ENCODE measurements at regions not wholly inside any gene's neighbourhood (a gene's known extent, or its start where the extent isn't known, plus 50 kb on each side); places are given as distances from the start of the nearest gene placed in this dataset.

- H4K20me1 ChIP-seq (ENCODE audit: control insufficient read depth, insufficient read depth, low read depth, low read length): no peaks in the 10 kb centered on the region
- 0 out of 2 replicates have a peak, but pooled peaks cover 6% of the 10 kb centered on the region for H3K4me1 ChIP-seq (ENCODE audit: control insufficient read depth, low read length)
- no peaks in the 10 kb centered on the region for H3F3A ChIP-seq (ENCODE audit: control insufficient read depth, insufficient read depth)
- TF ChIP-seq CTCF (IDR thresholded peaks at IDR 0.05; ENCODE audit: low read depth, low read length, poor library complexity, severe bottlenecking) (no peak), EZH2phosphoT487 (IDR thresholded peaks at IDR 0.05; ENCODE audit: borderline replicate concordance, low read length) (no peak)
- H3K9me3 ChIP-seq (ENCODE audit: control insufficient read depth, insufficient read depth, low read length): no peaks in the 10 kb centered on the region
- H3K27ac ChIP-seq (ENCODE audit: low read depth, low read length): no peak overlapping the region
- H3K36me3 ChIP-seq (ENCODE audit: control insufficient read depth, low read length): no peaks in the 10 kb centered on the region
- H3K4me3 ChIP-seq (ENCODE audit: low read length): no peak overlapping the region
- H3K9me2 ChIP-seq (replicated peaks; ENCODE audit: control insufficient read depth, low read length): no peaks in the 10 kb centered on the region
- peaks cover 17% of the 10 kb centered on the region for H3K27me3 ChIP-seq (ENCODE audit: control insufficient read depth, low read length)
- no peak overlapping the region for H3K4me2 ChIP-seq (ENCODE audit: low read length)
- no peaks in the 10 kb centered on the region for H3K79me2 ChIP-seq (ENCODE audit: control insufficient read depth, low read length)
These were observed 369.8 kb downstream of the PREX1 start for GRCh38 chr20:48458003-48458377.

DNA sequence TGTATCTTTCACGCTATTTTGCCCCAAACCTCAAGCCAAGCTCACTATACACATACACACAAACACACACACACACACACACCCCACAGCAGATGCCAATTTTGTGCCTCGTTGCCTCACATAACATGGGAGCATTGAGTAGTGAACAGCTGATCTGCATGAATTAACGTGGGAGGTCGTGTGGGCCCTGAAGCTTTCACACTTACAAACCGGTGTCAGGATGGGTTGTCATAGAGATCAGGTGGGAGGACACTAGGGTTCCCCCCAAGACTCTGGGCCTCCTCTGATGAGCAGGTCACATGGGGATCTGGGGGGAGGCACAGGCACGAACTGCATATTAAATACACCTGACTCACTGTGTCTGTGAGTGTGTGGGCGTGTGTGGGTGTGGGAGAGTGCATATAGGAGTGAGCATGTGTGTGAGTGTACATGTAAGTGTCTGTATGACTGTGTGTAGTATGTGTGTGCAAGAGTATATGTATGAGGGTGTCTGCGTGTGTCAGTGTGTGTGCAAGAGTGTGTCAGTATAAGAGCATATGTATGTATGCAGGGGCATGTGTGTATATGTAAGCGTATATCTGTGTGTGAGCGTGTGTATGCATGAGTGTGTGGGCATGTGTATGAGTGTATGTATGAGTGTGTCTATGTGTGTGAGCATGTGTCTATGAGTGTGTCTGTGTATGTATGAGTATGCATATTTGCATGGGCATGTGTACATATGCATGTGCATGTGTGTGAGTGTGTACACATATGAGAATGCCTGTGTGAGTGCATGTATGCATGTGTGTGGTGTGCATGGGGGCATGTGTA, 370.4 kb downstream of the PREX1 start:
- Histone ChIP-seq H3K9me2 (replicated peaks; ENCODE audit: control insufficient read depth, low read length) (no peaks in the 10 kb centered on the region), H3K36me3 (ENCODE audit: control insufficient read depth, low read length) (no peaks in the 10 kb centered on the region), H3K4me1 (ENCODE audit: control insufficient read depth, low read length) (0 out of 2 replicates have a peak, but pooled peaks cover 6% of the 10 kb centered on the region), H4K20me1 (ENCODE audit: control insufficient read depth, insufficient read depth, low read depth, low read length) (no peaks in the 10 kb centered on the region), H3K27ac (ENCODE audit: low read depth, low read length) (no peak overlapping the region), H3K9me3 (ENCODE audit: control insufficient read depth, insufficient read depth, low read length) (no peaks in the 10 kb centered on the region), H3K4me2 (ENCODE audit: low read length) (no peak overlapping the region), H3K4me3 (ENCODE audit: low read length) (no peak overlapping the region), H3F3A (ENCODE audit: control insufficient read depth, insufficient read depth) (no peaks in the 10 kb centered on the region), H3K79me2 (ENCODE audit: control insufficient read depth, low read length) (no peaks in the 10 kb centered on the region), H3K27me3 (ENCODE audit: control insufficient read depth, low read length) (peaks cover 17% of the 10 kb centered on the region)
- no peak for TF ChIP-seq EZH2phosphoT487 (IDR thresholded peaks at IDR 0.05; ENCODE audit: borderline replicate concordance, low read length)
- no peak for TF ChIP-seq CTCF (IDR thresholded peaks at IDR 0.05; ENCODE audit: low read depth, low read length, poor library complexity, severe bottlenecking)

GRCh38 chr20:48456366-48457192, 371.2 kb downstream of the PREX1 start:
- no peaks in the 10 kb centered on the region for H3K36me3 ChIP-seq (ENCODE audit: control insufficient read depth, low read length)
- no peaks in the 10 kb centered on the region for H4K20me1 ChIP-seq (ENCODE audit: control insufficient read depth, insufficient read depth, low read depth, low read length)
- no peak for TF ChIP-seq EZH2phosphoT487 (IDR thresholded peaks at IDR 0.05; ENCODE audit: borderline replicate concordance, low read length)
- no peak for TF ChIP-seq CTCF (IDR thresholded peaks at IDR 0.05; ENCODE audit: low read depth, low read length, poor library complexity, severe bottlenecking)
- peaks cover 17% of the 10 kb centered on the region for H3K27me3 ChIP-seq (ENCODE audit: control insufficient read depth, low read length)
- no peaks in the 10 kb centered on the region for H3F3A ChIP-seq (ENCODE audit: control insufficient read depth, insufficient read depth)
- H3K4me1 ChIP-seq (ENCODE audit: control insufficient read depth, low read length): 0 out of 2 replicates have a peak, but pooled peaks cover 6% of the 10 kb centered on the region
- no peaks in the 10 kb centered on the region for H3K9me3 ChIP-seq (ENCODE audit: control insufficient read depth, insufficient read depth, low read length)
- H3K4me3 ChIP-seq (ENCODE audit: low read length): no peak overlapping the region
- no peak overlapping the region for H3K4me2 ChIP-seq (ENCODE audit: low read length)
- no peaks in the 10 kb centered on the region for H3K9me2 ChIP-seq (replicated peaks; ENCODE audit: control insufficient read depth, low read length)
- H3K27ac ChIP-seq (ENCODE audit: low read depth, low read length): no peak overlapping the region
- no peaks in the 10 kb centered on the region for H3K79me2 ChIP-seq (ENCODE audit: control insufficient read depth, low read length)
